ENCODE measurements at regions not wholly inside any gene's neighbourhood (a gene's known extent, or its start where the extent isn't known, plus 50 kb on each side); places are given as distances from the start of the nearest gene placed in this dataset.

GRCh38 chr20:7432612-7433011 lies 507.6 kb downstream of the HAO1 start:
- TF ChIP-seq KMT2A (CRISPR knock-in tag; IDR thresholded peaks at IDR 0.05): no peak
- TF ChIP-seq REPIN1 (CRISPR knock-in tag; IDR thresholded peaks at IDR 0.05; ENCODE audit: borderline replicate concordance, low read depth): no peak
- no peak for TF ChIP-seq HOXA7 (CRISPR knock-in tag; IDR thresholded peaks at IDR 0.05)
- TF ChIP-seq HNRNPLL (IDR thresholded peaks at IDR 0.05; ENCODE audit: low read depth, low read length, poor library complexity, severe bottlenecking): no peak
- no peak for TF ChIP-seq ZUFSP (CRISPR knock-in tag; IDR thresholded peaks at IDR 0.05; ENCODE audit: borderline replicate concordance)
- no peak for TF ChIP-seq TAF1 (CRISPR knock-in tag; IDR thresholded peaks at IDR 0.05)
- no peak for TF ChIP-seq ZNF547 (CRISPR knock-in tag; IDR thresholded peaks at IDR 0.05)
- no peak for TF ChIP-seq HDAC2 (CRISPR knock-in tag; IDR thresholded peaks at IDR 0.05)
- no peak for TF ChIP-seq MXI1 (IDR thresholded peaks at IDR 0.05; ENCODE audit: borderline replicate concordance, low read depth, low read length)
